ENCODE measurements at regions not wholly inside any gene's neighbourhood (a gene's known extent, or its start where the extent isn't known, plus 50 kb on each side); places are given as distances from the start of the nearest gene placed in this dataset.

DNA sequence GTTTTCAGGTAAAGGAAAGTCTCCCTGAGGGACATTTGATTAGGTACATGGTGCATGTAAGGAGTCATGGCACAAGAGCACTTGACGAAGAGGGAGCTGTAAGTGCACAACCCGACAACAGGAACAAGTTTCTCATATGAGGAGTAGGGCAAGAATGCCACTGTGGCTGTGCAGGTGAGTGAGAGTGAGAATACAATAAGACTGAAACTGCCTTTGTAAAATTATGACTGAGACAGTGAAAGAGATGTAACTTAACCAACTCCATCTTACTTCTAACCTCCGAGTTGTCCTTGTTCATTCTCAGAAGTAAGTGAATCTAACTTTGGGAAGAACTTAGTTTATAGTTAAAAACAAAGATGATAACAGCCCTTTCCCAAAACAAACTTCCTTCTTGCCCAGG is 1025.8 kb upstream of the CNTNAP5 start:
- DNase-seq (ENCODE audit: low read depth), result no peak
- no peak overlapping the region for H3K4me3 ChIP-seq (ENCODE audit: low read depth, low read length)
- TF ChIP-seq MYC (IDR thresholded peaks at IDR 0.05; ENCODE audit: low read depth, low read length) (no peak), POLR2A (IDR thresholded peaks at IDR 0.05; ENCODE audit: extremely low read depth, insufficient read length) (no peak)
- TF ChIP-seq, protein P1, sequence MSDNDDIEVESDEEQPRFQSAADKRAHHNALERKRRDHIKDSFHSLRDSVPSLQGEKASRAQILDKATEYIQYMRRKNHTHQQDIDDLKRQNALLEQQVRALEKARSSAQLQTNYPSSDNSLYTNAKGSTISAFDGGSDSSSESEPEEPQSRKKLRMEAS (IDR thresholded peaks at IDR 0.05; ENCODE audit: low read depth, low read length), result no peak
- TF ChIP-seq, protein P2, sequence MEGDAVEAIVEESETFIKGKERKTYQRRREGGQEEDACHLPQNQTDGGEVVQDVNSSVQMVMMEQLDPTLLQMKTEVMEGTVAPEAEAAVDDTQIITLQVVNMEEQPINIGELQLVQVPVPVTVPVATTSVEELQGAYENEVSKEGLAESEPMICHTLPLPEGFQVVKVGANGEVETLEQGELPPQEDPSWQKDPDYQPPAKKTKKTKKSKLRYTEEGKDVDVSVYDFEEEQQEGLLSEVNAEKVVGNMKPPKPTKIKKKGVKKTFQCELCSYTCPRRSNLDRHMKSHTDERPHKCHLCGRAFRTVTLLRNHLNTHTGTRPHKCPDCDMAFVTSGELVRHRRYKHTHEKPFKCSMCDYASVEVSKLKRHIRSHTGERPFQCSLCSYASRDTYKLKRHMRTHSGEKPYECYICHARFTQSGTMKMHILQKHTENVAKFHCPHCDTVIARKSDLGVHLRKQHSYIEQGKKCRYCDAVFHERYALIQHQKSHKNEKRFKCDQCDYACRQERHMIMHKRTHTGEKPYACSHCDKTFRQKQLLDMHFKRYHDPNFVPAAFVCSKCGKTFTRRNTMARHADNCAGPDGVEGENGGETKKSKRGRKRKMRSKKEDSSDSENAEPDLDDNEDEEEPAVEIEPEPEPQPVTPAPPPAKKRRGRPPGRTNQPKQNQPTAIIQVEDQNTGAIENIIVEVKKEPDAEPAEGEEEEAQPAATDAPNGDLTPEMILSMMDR (IDR thresholded peaks at IDR 0.05; ENCODE audit: low read depth, low read length), result no peak

DNA sequence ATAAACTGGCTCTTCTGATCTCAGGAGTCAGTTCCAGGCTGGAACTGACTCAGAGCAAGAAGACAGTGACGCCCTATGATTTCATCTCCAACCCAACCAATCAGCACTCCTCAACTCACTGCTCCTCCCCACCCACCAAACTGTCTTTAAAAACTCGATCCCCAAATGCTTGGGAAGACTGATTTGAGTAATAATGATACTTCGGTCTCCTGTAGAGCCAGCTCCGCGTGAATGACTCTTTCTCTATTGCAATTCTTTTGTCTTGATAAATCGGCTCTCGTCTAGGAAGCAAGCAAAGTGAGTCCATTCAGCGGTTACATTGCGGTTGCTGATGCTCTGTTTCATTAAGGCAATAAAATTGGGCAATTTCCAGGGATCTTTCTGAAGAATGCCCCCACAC is 1025.3 kb upstream of the CNTNAP5 start:
- no peak for TF ChIP-seq POLR2A (IDR thresholded peaks at IDR 0.05; ENCODE audit: extremely low read depth, insufficient read length)
- no peak overlapping the region for H3K4me3 ChIP-seq (ENCODE audit: low read depth, low read length)

DNA sequence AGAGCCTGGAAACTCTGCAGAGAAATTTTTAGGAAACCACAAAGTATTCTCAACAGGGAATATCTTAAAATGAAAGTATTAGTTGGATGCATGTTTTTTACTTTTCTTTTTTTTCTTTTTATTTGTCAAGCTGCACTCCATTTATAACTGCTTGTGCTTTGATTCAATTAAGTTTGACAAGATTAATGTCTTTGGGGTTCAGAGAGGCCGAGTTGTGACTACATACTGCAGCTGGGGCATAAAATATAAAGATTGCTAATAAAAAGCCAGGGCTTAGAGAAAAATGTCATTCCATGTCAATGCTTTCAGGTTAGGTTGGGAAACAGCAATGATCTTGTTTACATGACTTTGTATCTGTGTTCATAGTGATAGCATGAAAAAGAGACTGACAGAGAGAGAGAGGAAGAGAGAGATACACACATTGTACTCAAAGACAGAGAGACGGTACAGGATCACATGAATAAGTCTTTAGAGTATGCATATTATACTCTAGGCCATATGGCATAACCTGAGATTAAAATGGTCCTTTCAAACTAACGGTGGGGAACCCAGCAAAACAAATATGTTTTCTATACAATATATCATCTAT is 1022.3 kb upstream of the CNTNAP5 start:
- TF ChIP-seq, protein P2 (IDR thresholded peaks at IDR 0.05; ENCODE audit: low read depth, low read length), result no peak
- TF ChIP-seq, protein P1 (IDR thresholded peaks at IDR 0.05; ENCODE audit: low read depth, low read length), result no peak
- TF ChIP-seq POLR2A (IDR thresholded peaks at IDR 0.05; ENCODE audit: extremely low read depth, insufficient read length), result no peak
- no peak for TF ChIP-seq MYC (IDR thresholded peaks at IDR 0.05; ENCODE audit: low read depth, low read length)
- DNase-seq (ENCODE audit: low read depth), result no peak
- H3K4me3 ChIP-seq (ENCODE audit: low read depth, low read length), result no peak overlapping the region

More for the DNA sequence above, 1025.3 kb upstream of the CNTNAP5 start:
- DNase-seq (ENCODE audit: low read depth), result no peak

DNA sequence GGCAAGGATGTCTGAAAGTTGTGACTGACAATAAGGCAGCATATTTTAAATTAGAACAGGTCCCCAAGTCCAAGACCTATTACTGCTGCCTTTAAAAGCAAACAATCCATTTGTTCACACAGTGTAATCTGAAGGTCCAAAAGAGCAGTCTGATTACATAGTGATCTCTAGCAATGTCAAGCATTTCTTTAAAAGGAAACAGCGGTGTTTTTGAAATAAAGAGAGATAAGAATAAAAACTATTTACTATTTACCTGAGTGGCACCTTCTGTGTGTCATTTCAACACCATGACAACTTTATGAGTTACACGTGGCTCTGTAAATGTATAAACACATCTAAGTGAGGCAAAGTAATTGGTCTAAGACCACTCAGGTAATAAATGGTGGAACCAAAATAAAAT is 1009.9 kb upstream of the CNTNAP5 start:
- no peak for DNase-seq (ENCODE audit: low read depth)
- TF ChIP-seq, protein P2 (IDR thresholded peaks at IDR 0.05; ENCODE audit: low read depth, low read length), result no peak
- TF ChIP-seq, protein P1 (IDR thresholded peaks at IDR 0.05; ENCODE audit: low read depth, low read length), result no peak
- TF ChIP-seq POLR2A (IDR thresholded peaks at IDR 0.05; ENCODE audit: extremely low read depth, insufficient read length) (no peak), MYC (IDR thresholded peaks at IDR 0.05; ENCODE audit: low read depth, low read length) (no peak)
- H3K4me3 ChIP-seq (ENCODE audit: low read depth, low read length), result no peak overlapping the region

DNA sequence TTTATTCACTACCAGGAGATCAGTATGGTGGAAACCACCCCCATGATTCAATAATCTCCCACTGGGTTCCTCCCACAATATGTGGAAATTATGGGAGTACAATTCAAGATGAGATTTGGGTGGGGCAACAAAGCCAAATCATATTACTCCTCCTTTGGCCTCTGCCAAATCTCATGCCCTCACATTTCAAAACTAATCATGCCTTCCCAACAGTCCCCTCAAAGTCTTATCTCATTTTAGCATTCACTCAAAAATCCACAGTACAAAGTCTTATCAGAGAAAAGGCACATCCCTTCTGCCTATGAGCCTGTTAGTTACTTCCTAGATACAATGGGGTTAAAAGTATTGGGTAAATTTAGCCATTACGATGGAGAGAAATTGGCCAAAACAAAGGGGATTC is 989.5 kb upstream of the CNTNAP5 start:
- TF ChIP-seq, protein P1 (IDR thresholded peaks at IDR 0.05; ENCODE audit: low read depth, low read length), result no peak
- no peak for TF ChIP-seq MYC (IDR thresholded peaks at IDR 0.05; ENCODE audit: low read depth, low read length)
- no peak for DNase-seq (ENCODE audit: low read depth)
- H3K4me3 ChIP-seq (ENCODE audit: low read depth, low read length), result no peak overlapping the region

DNA sequence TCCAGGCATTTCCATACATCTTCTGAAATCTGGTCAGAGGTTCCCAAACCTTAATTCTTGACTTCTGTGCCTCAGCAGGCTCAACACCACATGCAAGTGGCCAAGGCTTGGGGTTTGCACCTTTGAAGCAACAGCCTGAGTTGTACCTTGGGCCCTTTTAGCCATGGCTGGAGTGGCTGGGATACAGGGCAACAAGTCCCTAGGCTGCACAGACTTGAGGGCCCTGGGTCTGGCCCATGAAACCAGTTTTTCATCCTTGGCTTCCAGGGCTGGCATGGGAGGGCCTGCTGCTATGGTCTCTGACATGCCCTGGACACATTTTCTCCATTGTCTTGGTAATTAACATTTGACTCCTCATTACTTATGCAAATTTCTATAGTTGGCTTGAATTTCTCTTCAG is 988.8 kb upstream of the CNTNAP5 start:
- no peak for TF ChIP-seq POLR2A (IDR thresholded peaks at IDR 0.05; ENCODE audit: extremely low read depth, insufficient read length)
- TF ChIP-seq MYC (IDR thresholded peaks at IDR 0.05; ENCODE audit: low read depth, low read length), result no peak
- TF ChIP-seq, protein P2 (IDR thresholded peaks at IDR 0.05; ENCODE audit: low read depth, low read length), result no peak
- TF ChIP-seq, protein P1 (IDR thresholded peaks at IDR 0.05; ENCODE audit: low read depth, low read length), result no peak
- H3K4me3 ChIP-seq (ENCODE audit: low read depth, low read length), result no peak overlapping the region
- no peak for DNase-seq (ENCODE audit: low read depth)

DNA sequence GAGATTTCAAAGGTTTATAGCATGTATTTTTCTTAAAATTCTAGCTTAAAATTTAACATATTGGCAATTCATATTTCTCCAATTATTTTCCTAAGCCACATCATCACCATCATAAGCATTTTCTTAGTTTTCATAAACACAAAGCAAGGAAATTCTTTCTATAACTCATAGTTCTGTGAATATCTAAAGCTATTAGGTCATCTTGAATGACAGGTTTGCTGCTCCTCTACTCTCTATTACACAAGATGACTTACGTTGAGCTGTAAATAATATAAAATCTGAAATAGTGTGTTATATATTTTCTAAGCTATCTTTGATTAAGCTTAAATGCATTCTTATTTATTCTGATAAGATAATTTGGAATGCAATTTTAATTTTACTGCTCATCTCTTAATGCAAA is 984.6 kb upstream of the CNTNAP5 start:
- DNase-seq (ENCODE audit: low read depth), result no peak
- TF ChIP-seq, protein P1 (IDR thresholded peaks at IDR 0.05; ENCODE audit: low read depth, low read length), result no peak
- no peak for TF ChIP-seq MYC (IDR thresholded peaks at IDR 0.05; ENCODE audit: low read depth, low read length)
- TF ChIP-seq POLR2A (IDR thresholded peaks at IDR 0.05; ENCODE audit: extremely low read depth, insufficient read length), result no peak
- TF ChIP-seq, protein P2 (IDR thresholded peaks at IDR 0.05; ENCODE audit: low read depth, low read length), result no peak
- H3K4me3 ChIP-seq (ENCODE audit: low read depth, low read length), result no peak overlapping the region
